HG03520 (cell line): ENCODE measurements at regions not wholly inside any gene's neighbourhood (a gene's known extent, or its start where the extent isn't known, plus 50 kb on each side); places are given as distances from the start of the nearest gene placed in this dataset.
"Not testable (repeated sequence)": the region's sequence is repeated elsewhere in the genome, so short reads cannot be mapped to it uniquely, and the experiment has no call there.

ENCODE experiments used
- ATAC-seq: cut with Tn5 transposase; IDR thresholded peaks from one replicate; pipeline ENCODE4 v1.9.1; 2021; ENCODE audit warnings: mild to moderate bottlenecking, moderate library complexity; ENCODE audit not compliant: unreplicated experiment

- no peak for ATAC-seq
Observed at GRCh38 chr14:59037086-59037485, 151.4 kb upstream of the DAAM1 start.

GRCh38 chr14:59037620-59038019 lies 150.8 kb upstream of the DAAM1 start:
- ATAC-seq, result no peak

GRCh38 chr14:59038746-59039145 lies 149.7 kb upstream of the DAAM1 start:
- ATAC-seq, result no peak

- ATAC-seq, result no peak
Observed at GRCh38 chr14:59041308-59041707, 147.2 kb upstream of the DAAM1 start.

GRCh38 chr14:59044707-59045106 lies 143.8 kb upstream of the DAAM1 start:
- no peak for ATAC-seq

GRCh38 chr14:59046746-59047145 lies 141.7 kb upstream of the DAAM1 start:
- no peak for ATAC-seq

GRCh38 chr14:59055006-59055405 lies 133.5 kb upstream of the DAAM1 start:
- ATAC-seq, result no peak

- peak; percentile 50 for ATAC-seq
Observed at GRCh38 chr14:59055439-59056045, 132.9 kb upstream of the DAAM1 start.

GRCh38 chr14:59057551-59057950 lies 130.9 kb upstream of the DAAM1 start:
- ATAC-seq, result no peak

- not testable (repeated sequence) for ATAC-seq
Observed at GRCh38 chr14:59058776-59059175, 129.7 kb upstream of the DAAM1 start.

- ATAC-seq, result no peak
Observed at GRCh38 chr14:59060841-59061240, 127.6 kb upstream of the DAAM1 start.

GRCh38 chr14:59061292-59061691 lies 127.2 kb upstream of the DAAM1 start:
- no peak for ATAC-seq

GRCh38 chr14:59063259-59063658 lies 125.2 kb upstream of the DAAM1 start:
- ATAC-seq, result no peak

- ATAC-seq, result no peak
Observed at GRCh38 chr14:59067127-59067894, 121.2 kb upstream of the DAAM1 start.

GRCh38 chr14:59069163-59069854 lies 119.2 kb upstream of the DAAM1 start:
- no peak for ATAC-seq

GRCh38 chr14:59075506-59075905 lies 113.0 kb upstream of the DAAM1 start:
- ATAC-seq, result no peak

GRCh38 chr14:59081720-59082119 lies 106.7 kb upstream of the DAAM1 start:
- no peak for ATAC-seq

- ATAC-seq, result no peak
Observed at GRCh38 chr14:59085207-59085739, 103.2 kb upstream of the DAAM1 start.

GRCh38 chr14:59086241-59086882 lies 102.1 kb upstream of the DAAM1 start:
- ATAC-seq, result no peak

GRCh38 chr14:59087240-59087639 lies 101.2 kb upstream of the DAAM1 start:
- no peak for ATAC-seq

- no peak for ATAC-seq
Observed at GRCh38 chr14:59087711-59088110, 100.8 kb upstream of the DAAM1 start.
